NCI-H1694 (cell line): ENCODE measurements at regions not wholly inside any gene's neighbourhood (a gene's known extent, or its start where the extent isn't known, plus 50 kb on each side); places are given as distances from the start of the nearest gene placed in this dataset.
"Not testable (repeated sequence)": the region's sequence is repeated elsewhere in the genome, so short reads cannot be mapped to it uniquely, and the experiment has no call there.

Experiments
- DNase-seq: peaks from one replicate; lab custom pipeline; 2025; lab: John Stamatoyannopoulos, UW

- DNase-seq: no peak
These were observed 119.6 kb upstream of the BRWD3 start for GRCh38 chrX:80929251-80929650.

DNA sequence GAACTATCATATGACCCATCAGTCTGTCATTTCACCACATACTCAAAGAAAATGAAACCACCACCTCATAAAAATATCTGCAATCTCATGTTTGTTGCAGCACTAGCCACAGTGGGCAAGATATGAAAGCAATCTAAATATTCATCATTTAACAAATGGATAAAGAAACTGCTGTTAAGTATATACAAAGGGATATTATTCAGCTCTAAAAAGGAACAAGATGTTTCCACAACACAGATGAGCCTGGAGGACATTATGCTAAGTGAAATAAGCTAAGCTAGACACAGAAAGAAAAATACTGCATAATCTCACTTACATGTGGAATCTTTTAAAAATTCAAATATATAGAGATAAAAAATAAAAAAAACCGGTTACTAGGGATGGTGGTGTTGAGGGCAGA lies 108.2 kb upstream of the BRWD3 start:
- no peak for DNase-seq

- DNase-seq: not testable (repeated sequence)
These were observed 102.7 kb upstream of the BRWD3 start for GRCh38 chrX:80912351-80912750.

DNA sequence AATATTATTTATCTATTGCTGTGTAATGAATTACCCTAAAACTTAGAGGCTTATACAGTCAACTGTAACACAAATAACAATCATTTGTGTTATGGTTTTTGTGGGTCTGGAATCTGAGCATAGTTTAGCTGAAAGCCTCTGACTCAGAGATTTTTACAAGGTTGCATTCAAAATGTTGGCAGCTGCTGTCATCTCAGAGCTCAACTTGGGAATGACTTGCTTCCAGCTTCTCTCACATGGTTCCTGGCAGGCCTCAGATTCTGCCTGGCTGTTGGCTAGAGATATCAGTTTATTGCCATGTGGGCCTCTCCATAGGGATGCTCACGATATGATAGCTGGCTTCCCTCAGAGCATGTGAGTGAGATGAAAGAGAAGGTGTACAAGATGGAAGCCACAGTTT lies 70.2 kb upstream of the BRWD3 start:
- no peak for DNase-seq

GRCh38 chrX:80879143-80879542 lies 69.5 kb upstream of the BRWD3 start:
- peak; percentile 8 for DNase-seq

- peak; percentile 53 for DNase-seq
These were observed 67.2 kb upstream of the BRWD3 start for GRCh38 chrX:80876877-80877276.
